ENCODE measurements at regions not wholly inside any gene's neighbourhood (a gene's known extent, or its start where the extent isn't known, plus 50 kb on each side); places are given as distances from the start of the nearest gene placed in this dataset.

DNA sequence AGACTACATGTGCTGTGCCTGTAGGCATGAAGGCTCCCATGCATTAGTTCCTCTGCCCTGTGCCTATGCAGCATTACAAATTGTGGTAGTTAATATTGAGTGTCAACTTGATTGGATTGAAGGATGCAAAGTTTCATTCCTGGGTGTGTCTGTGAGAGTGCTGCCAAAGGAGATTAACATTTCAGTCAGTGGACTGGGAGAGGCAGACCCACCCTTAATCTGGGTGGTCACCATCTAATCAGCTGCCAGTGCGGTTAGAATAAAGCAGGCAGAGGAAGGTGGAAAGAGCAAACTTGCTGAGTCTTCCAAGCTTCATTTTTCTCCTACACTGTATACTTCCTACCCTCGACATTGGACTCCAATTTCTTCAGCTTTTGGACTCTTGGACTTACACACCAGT, 460.2 kb upstream of the SMIM31 start:
- no peaks in the 10 kb centered on the region for H3K36me3 ChIP-seq (ENCODE audit: control insufficient read depth, insufficient read depth, low read length)
- 85 to 94% methylated on average over 2 of the region's 2 CpGs for WGBS, 2 experiments
- no peaks in the 10 kb centered on the region for H3K9me3 ChIP-seq (ENCODE audit: control insufficient read depth, low read length)
- H3K27ac ChIP-seq (ENCODE audit: insufficient read depth, low read depth, low read length, poor library complexity, severe bottlenecking), result no peak overlapping the region
- H3K4me1 ChIP-seq (ENCODE audit: control insufficient read depth, insufficient read depth, low read length), result no peaks in the 10 kb centered on the region
- H3K27me3 ChIP-seq (ENCODE audit: control insufficient read depth, insufficient read depth, low read length, poor library complexity, severe bottlenecking), result no peaks in the 10 kb centered on the region
- H3K4me3 ChIP-seq (ENCODE audit: insufficient read depth, low read depth, low read length), result no peak overlapping the region

DNA sequence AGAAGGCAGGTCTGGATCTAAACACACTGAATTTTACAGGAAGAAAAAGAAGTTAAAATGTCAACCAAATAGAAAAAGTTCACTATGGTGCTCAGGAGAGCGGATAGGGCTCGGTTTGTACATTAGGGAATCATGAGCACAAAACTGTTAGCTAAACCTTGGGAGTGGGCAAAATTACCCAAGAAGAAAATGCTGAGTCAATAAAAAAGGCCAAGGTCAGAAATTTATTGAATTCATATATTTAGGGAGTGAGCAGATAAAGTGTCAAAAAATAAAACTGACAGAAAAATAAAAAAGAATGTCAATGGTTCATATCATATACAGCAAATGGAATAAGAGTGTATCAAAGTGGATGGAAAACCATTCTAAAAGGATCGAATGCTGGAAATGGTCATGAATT, 452.5 kb upstream of the SMIM31 start:
- no peak overlapping the region for H3K4me3 ChIP-seq (ENCODE audit: insufficient read depth, low read depth, low read length)

DNA sequence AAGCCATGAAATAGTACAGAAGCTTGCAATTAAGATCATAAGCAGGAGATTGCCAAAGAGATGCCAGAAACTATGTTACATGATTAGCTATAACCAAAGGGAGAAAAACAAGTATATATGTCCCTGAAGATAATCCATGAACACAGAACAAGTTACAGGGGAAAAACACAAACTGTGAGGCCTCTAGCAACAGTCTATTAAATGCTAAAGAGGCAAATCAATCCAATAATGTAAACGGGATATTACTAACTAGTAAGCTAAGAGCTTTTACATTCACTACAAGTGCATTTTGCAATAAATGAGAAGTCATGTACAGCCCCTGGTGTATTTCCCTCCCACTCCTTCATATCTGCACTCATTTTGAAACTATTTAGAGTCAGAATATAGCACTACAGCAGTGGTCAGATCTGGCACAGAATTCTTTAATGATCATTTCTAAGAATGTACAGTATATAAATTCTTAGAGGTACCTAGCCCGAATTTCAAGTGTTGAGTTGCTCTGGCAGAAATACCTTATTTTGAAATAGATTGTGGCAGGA, 449.8 kb upstream of the SMIM31 start:
- H3K27ac ChIP-seq (ENCODE audit: insufficient read depth, low read depth, low read length, poor library complexity, severe bottlenecking), result no peak overlapping the region
- no peak overlapping the region for H3K4me3 ChIP-seq (ENCODE audit: insufficient read depth, low read depth, low read length)
- no peaks in the 10 kb centered on the region for H3K9me3 ChIP-seq (ENCODE audit: control insufficient read depth, low read length)
- H3K27me3 ChIP-seq (ENCODE audit: control insufficient read depth, insufficient read depth, low read length, poor library complexity, severe bottlenecking), result no peaks in the 10 kb centered on the region
- H3K4me1 ChIP-seq (ENCODE audit: control insufficient read depth, insufficient read depth, low read length), result no peaks in the 10 kb centered on the region
- no peaks in the 10 kb centered on the region for H3K36me3 ChIP-seq (ENCODE audit: control insufficient read depth, insufficient read depth, low read length)
- WGBS, 2 experiments, result 90 to 100% methylated on average over 1 of the region's 2 CpGs

More for the DNA sequence above, 452.5 kb upstream of the SMIM31 start:
- Histone ChIP-seq H3K36me3 (ENCODE audit: control insufficient read depth, insufficient read depth, low read length) (no peaks in the 10 kb centered on the region), H3K27ac (ENCODE audit: insufficient read depth, low read depth, low read length, poor library complexity, severe bottlenecking) (no peak overlapping the region), H3K27me3 (ENCODE audit: control insufficient read depth, insufficient read depth, low read length, poor library complexity, severe bottlenecking) (no peaks in the 10 kb centered on the region), H3K4me1 (ENCODE audit: control insufficient read depth, insufficient read depth, low read length) (no peaks in the 10 kb centered on the region), H3K9me3 (ENCODE audit: control insufficient read depth, low read length) (no peaks in the 10 kb centered on the region)
- 94 to 98% methylated on average over 3 of the region's 3 CpGs for WGBS, 2 experiments

DNA sequence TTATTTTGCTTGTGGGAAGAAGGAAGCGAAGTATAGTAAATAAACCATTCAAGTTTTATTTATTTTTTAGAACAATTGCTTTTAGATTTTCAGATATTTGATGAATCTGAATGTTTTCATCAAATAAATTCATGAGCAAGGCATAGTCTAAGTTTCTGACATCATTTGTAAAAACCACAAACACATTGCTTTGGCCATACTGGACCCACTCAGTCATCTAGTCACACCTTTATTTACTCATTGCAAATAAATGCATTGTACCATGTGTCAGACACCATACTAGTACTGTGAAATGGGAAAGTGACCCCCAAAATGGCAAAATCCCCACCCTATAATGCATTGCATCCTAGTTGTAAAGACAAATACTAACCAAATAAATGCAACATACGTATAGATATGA, 449.1 kb upstream of the SMIM31 start:
- Histone ChIP-seq H3K9me3 (ENCODE audit: control insufficient read depth, low read length) (no peaks in the 10 kb centered on the region), H3K36me3 (ENCODE audit: control insufficient read depth, insufficient read depth, low read length) (no peaks in the 10 kb centered on the region), H3K27ac (ENCODE audit: insufficient read depth, low read depth, low read length, poor library complexity, severe bottlenecking) (no peak overlapping the region), H3K4me3 (ENCODE audit: insufficient read depth, low read depth, low read length) (no peak overlapping the region), H3K27me3 (ENCODE audit: control insufficient read depth, insufficient read depth, low read length, poor library complexity, severe bottlenecking) (no peaks in the 10 kb centered on the region), H3K4me1 (ENCODE audit: control insufficient read depth, insufficient read depth, low read length) (no peaks in the 10 kb centered on the region)
- 100% methylated on average over 1 of the region's 2 CpGs; no CpG with 5 or more reads in 1 of the 2 experiments for WGBS, 2 experiments

DNA sequence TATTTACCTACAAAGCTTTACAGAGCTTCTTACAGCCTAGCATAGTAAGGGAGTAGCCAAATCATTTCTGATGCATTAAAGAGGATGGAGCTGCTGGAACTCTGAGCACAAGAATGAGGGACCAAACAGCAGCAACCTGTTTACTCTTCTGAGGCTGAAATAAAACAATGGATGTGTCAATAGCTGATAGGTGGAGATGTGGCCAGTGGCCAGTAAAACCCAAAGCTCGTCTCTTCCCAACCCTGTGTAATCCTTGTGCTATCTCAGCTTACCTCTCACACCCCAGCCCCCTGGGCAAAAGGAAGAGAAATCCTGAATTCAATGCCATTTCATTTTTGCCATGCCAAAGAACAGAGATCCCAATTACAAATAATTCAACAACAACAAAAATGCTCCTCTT, 446.7 kb upstream of the SMIM31 start:
- Histone ChIP-seq H3K4me1 (ENCODE audit: control insufficient read depth, insufficient read depth, low read length) (no peaks in the 10 kb centered on the region), H3K36me3 (ENCODE audit: control insufficient read depth, insufficient read depth, low read length) (no peaks in the 10 kb centered on the region), H3K27ac (ENCODE audit: insufficient read depth, low read depth, low read length, poor library complexity, severe bottlenecking) (no peak overlapping the region), H3K9me3 (ENCODE audit: control insufficient read depth, low read length) (no peaks in the 10 kb centered on the region), H3K27me3 (ENCODE audit: control insufficient read depth, insufficient read depth, low read length, poor library complexity, severe bottlenecking) (no peaks in the 10 kb centered on the region), H3K4me3 (ENCODE audit: insufficient read depth, low read depth, low read length) (no peak overlapping the region)
- 54 to 78% methylated on average over 1 of the region's 1 CpG for WGBS, 2 experiments

DNA sequence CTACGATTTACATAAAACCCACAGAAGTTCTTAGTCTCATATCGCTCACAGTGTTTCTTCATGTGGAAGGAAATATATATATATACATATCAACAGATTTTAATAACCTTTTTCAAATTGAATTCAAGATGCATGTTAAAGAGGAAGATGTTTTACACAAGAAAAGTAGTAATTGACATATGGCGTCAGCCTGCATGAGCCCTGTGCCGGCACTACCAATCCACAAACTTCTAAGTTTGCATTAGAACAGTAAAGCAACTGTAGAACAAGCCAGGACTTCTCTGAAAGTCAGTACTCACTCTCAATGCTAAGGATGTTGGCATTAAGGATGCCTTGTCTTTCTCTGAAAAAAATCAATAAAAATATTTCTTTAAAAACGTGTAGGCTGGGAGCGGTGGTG, 441.3 kb upstream of the SMIM31 start:
- Histone ChIP-seq H3K36me3 (ENCODE audit: control insufficient read depth, insufficient read depth, low read length) (no peaks in the 10 kb centered on the region), H3K4me3 (ENCODE audit: insufficient read depth, low read depth, low read length) (no peak overlapping the region), H3K27me3 (ENCODE audit: control insufficient read depth, insufficient read depth, low read length, poor library complexity, severe bottlenecking) (no peaks in the 10 kb centered on the region), H3K4me1 (ENCODE audit: control insufficient read depth, insufficient read depth, low read length) (no peaks in the 10 kb centered on the region), H3K9me3 (ENCODE audit: control insufficient read depth, low read length) (no peaks in the 10 kb centered on the region), H3K27ac (ENCODE audit: insufficient read depth, low read depth, low read length, poor library complexity, severe bottlenecking) (no peak overlapping the region)
- WGBS, 2 experiments, result 92 to 95% methylated on average over 4 of the region's 6 CpGs

DNA sequence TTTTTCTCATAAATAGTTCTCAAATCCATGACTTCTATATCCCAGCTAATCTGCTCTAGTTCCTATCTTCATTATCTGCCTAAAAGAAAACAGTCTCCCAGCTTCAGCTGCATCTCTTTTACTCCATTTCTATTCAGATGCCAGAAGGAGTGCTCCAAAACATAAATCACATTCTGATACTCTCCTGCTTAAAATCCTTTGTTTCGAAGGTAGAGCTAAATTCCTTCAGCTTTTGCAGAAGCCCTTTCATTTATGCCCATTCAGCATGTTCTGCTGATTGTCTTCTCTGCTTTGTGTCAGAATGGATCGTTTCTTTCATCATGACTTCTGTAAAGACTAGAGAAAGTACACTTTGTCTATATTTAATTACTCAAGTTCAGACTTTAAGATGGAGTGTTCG, 440.1 kb upstream of the SMIM31 start:
- Histone ChIP-seq H3K4me3 (ENCODE audit: insufficient read depth, low read depth, low read length) (no peak overlapping the region), H3K27ac (ENCODE audit: insufficient read depth, low read depth, low read length, poor library complexity, severe bottlenecking) (no peak overlapping the region), H3K4me1 (ENCODE audit: control insufficient read depth, insufficient read depth, low read length) (no peaks in the 10 kb centered on the region), H3K27me3 (ENCODE audit: control insufficient read depth, insufficient read depth, low read length, poor library complexity, severe bottlenecking) (no peaks in the 10 kb centered on the region), H3K9me3 (ENCODE audit: control insufficient read depth, low read length) (no peaks in the 10 kb centered on the region), H3K36me3 (ENCODE audit: control insufficient read depth, insufficient read depth, low read length) (no peaks in the 10 kb centered on the region)
- 92 to 95% methylated on average over 3 of the region's 3 CpGs for WGBS, 2 experiments

DNA sequence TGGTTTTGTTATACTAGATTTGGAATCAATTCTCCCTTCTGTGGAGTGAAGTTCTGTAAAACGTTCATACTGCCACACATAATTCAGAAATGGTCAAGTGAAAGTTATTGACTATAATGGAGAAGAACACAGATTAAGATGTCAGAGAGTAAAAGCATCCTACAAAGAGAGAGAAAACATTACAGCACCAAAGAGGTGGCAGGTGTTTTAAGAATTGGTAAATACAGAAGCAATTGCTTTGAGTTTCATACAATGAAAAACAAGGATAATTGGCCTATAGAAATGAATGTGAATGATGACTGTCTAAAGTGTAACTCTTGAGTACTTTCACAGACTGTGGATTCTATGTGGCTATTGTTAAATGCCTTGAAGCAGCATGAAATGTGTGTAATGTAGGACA, 435.6 kb upstream of the SMIM31 start:
- no peaks in the 10 kb centered on the region for H3K36me3 ChIP-seq (ENCODE audit: control insufficient read depth, insufficient read depth, low read length)
- no peaks in the 10 kb centered on the region for H3K27me3 ChIP-seq (ENCODE audit: control insufficient read depth, insufficient read depth, low read length, poor library complexity, severe bottlenecking)
- H3K4me1 ChIP-seq (ENCODE audit: control insufficient read depth, insufficient read depth, low read length), result no peaks in the 10 kb centered on the region
- H3K27ac ChIP-seq (ENCODE audit: insufficient read depth, low read depth, low read length, poor library complexity, severe bottlenecking), result no peak overlapping the region
- H3K9me3 ChIP-seq (ENCODE audit: control insufficient read depth, low read length), result no peaks in the 10 kb centered on the region
- H3K4me3 ChIP-seq (ENCODE audit: insufficient read depth, low read depth, low read length), result no peak overlapping the region
- WGBS, 2 experiments, result 85% methylated on average over 1 of the region's 1 CpG; no CpG with 5 or more reads in 1 of the 2 experiments

DNA sequence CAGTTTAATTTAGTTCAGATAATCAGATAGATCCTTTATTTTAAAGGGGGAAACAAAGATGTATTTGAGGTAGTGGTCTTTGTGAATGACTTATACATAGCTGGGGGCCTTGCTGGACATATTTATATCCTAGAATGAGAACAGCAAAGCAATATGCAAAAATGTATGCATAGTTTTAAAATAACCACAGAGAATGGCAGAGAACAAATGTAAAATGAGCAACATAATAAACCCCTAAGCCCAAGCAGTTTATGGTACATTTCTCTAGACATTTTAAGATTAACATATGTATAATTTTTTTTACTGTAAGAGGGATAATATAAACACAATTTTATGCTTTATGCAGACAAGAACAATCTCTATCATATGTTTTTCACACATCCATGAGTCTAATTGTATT, 434.2 kb upstream of the SMIM31 start:
- no peaks in the 10 kb centered on the region for H3K9me3 ChIP-seq (ENCODE audit: control insufficient read depth, low read length)
- no peaks in the 10 kb centered on the region for H3K4me1 ChIP-seq (ENCODE audit: control insufficient read depth, insufficient read depth, low read length)
- no peaks in the 10 kb centered on the region for H3K36me3 ChIP-seq (ENCODE audit: control insufficient read depth, insufficient read depth, low read length)
- H3K4me3 ChIP-seq (ENCODE audit: insufficient read depth, low read depth, low read length), result no peak overlapping the region
- no peaks in the 10 kb centered on the region for H3K27me3 ChIP-seq (ENCODE audit: control insufficient read depth, insufficient read depth, low read length, poor library complexity, severe bottlenecking)
- H3K27ac ChIP-seq (ENCODE audit: insufficient read depth, low read depth, low read length, poor library complexity, severe bottlenecking), result no peak overlapping the region

DNA sequence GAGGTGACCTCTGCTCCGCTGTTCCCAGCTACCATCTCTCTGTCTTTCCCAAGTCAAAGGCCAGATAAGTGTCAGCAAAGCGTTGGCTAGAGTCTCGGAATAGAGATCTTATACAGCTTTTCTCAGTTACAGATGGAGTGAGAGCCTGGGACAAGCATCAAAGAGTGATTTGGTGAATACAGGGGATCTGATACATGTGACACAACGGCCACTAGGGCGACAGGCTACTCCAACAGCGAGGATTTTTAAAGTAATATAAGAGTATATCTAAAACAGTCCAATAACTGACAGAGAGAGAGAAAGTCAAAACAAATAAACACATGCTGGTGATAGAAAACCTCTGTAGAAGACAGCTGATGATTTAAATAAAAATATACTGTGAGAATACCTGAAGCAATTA, 433.1 kb upstream of the SMIM31 start:
- no peaks in the 10 kb centered on the region for H3K9me3 ChIP-seq (ENCODE audit: control insufficient read depth, low read length)
- WGBS, 2 experiments, result 81 to 84% methylated on average over 4 to 6 of the region's 6 CpGs
- H3K27ac ChIP-seq (ENCODE audit: insufficient read depth, low read depth, low read length, poor library complexity, severe bottlenecking), result no peak overlapping the region
- no peaks in the 10 kb centered on the region for H3K36me3 ChIP-seq (ENCODE audit: control insufficient read depth, insufficient read depth, low read length)
- H3K4me3 ChIP-seq (ENCODE audit: insufficient read depth, low read depth, low read length), result no peak overlapping the region
- no peaks in the 10 kb centered on the region for H3K27me3 ChIP-seq (ENCODE audit: control insufficient read depth, insufficient read depth, low read length, poor library complexity, severe bottlenecking)
- no peaks in the 10 kb centered on the region for H3K4me1 ChIP-seq (ENCODE audit: control insufficient read depth, insufficient read depth, low read length)

DNA sequence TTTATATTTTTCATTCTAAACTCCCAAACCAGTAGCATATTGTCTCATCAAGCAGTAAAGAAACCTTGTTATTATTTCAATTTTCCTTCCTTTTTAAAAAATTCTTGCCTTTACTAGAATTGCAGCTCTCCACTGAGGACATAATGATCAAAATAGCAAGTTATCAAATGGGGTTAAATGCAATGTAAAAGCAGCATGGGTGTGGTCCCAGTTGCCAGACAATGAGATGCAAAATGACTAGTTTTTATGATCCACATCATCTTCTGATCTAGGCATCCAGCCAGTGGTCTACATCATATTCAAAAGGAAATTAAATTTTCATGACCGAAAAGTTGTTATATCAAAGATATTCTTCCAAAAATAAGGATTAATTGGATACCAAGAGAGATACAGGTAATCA, 427.9 kb upstream of the SMIM31 start:
- no peaks in the 10 kb centered on the region for H3K9me3 ChIP-seq (ENCODE audit: control insufficient read depth, low read length)
- H3K4me1 ChIP-seq (ENCODE audit: control insufficient read depth, insufficient read depth, low read length), result no peaks in the 10 kb centered on the region
- H3K27ac ChIP-seq (ENCODE audit: insufficient read depth, low read depth, low read length, poor library complexity, severe bottlenecking), result no peak overlapping the region
- no peak overlapping the region for H3K4me3 ChIP-seq (ENCODE audit: insufficient read depth, low read depth, low read length)
- no peaks in the 10 kb centered on the region for H3K27me3 ChIP-seq (ENCODE audit: control insufficient read depth, insufficient read depth, low read length, poor library complexity, severe bottlenecking)
- no peaks in the 10 kb centered on the region for H3K36me3 ChIP-seq (ENCODE audit: control insufficient read depth, insufficient read depth, low read length)
- 100% methylated on average over 1 of the region's 1 CpG; no CpG with 5 or more reads in 1 of the 2 experiments for WGBS, 2 experiments

All from ectodermal cell (in vitro differentiated cells).